Activated CD8-positive, alpha-beta memory T cell treated with anti-CD3 and anti-CD28 coated beads, Interleukin-2, amount 10 ng/mL, durations not matched to agents 7 days and 5 days (primary cell): ENCODE measurements at regions not wholly inside any gene's neighbourhood (a gene's known extent, or its start where the extent isn't known, plus 50 kb on each side); places are given as distances from the start of the nearest gene placed in this dataset.

Experiments used
- ATAC-seq: fragments of 150-1000 bp; cut with Tn5 transposase; one replicate; pipeline ENCODE4 v1.10.0; 2021; ENCODE audit warnings: moderate library complexity
- CTCF ChIA-PET: fragments of 350-600 bp; sonication (Branson Sonifier 250); formaldehyde crosslinking; loops from one replicate; lab custom pipeline; 2021; ENCODE audit warnings: antibody characterized with exemption; lab: Charles Lee
- DNase-seq: peaks from one replicate; pipeline ENCODE4 v3.0.0-alpha.2; 2020
- H3K27ac Mint-ChIP-seq: one replicate; pipeline ENCODE4 v1.8.0; 2021; ENCODE audit warnings: mild to moderate bottlenecking, mixed read lengths
- H3K27me3 Mint-ChIP-seq: one replicate; pipeline ENCODE4 v1.8.0; 2021; ENCODE audit warnings: mixed read lengths
- H3K36me3 Mint-ChIP-seq: one replicate; pipeline ENCODE4 v1.8.0; 2021; ENCODE audit warnings: mild to moderate bottlenecking, mixed read lengths
- H3K4me1 Mint-ChIP-seq: one replicate; pipeline ENCODE4 v1.8.0; 2021; ENCODE audit warnings: mixed read lengths
- H3K4me3 Mint-ChIP-seq: one replicate; pipeline ENCODE4 v1.8.0; 2021; ENCODE audit warnings: mild to moderate bottlenecking, moderate library complexity, mixed read lengths
- H3K9me3 Mint-ChIP-seq: one replicate; pipeline ENCODE4 v1.8.0; 2022; ENCODE audit warnings: low read depth, mixed read lengths

DNA sequence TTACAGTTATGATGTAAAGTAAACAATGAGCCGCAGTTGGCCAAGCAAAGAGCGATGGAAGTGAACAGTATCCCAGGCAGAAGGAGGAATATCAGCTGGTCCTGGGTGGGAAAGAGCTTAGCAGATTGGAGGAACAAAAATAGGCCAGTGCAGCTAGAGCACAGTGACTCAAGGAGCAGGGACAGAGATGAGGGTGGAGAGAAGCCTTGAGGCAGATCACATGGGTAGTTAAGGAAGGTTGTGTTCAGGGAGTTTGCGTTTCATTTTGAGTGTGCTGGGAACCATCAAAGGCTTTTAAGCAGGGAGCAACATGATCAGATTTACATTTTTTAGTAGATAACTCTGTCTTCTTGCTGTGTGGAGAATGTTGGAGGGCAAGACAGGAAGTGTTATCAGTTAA is 113.6 kb downstream of the OAT start:
- CTCF ChIA-PET: interaction anchor here (1.1 kb wide), 1 partner anchor 84 kb away, joined by 3 read pairs; no protein-coding TSS in a partner anchor
- Mint-ChIP-seq H3K27me3 (peaks cover 4% of the 10 kb centered on the region), H3K9me3 (no peaks in the 10 kb centered on the region), H3K36me3 (no peaks in the 10 kb centered on the region), H3K4me3 (no peak overlapping the region), H3K4me1 (no peaks in the 10 kb centered on the region), H3K27ac (no peak overlapping the region)
- ATAC-seq (no peak), DNase-seq (no peak)

DNA sequence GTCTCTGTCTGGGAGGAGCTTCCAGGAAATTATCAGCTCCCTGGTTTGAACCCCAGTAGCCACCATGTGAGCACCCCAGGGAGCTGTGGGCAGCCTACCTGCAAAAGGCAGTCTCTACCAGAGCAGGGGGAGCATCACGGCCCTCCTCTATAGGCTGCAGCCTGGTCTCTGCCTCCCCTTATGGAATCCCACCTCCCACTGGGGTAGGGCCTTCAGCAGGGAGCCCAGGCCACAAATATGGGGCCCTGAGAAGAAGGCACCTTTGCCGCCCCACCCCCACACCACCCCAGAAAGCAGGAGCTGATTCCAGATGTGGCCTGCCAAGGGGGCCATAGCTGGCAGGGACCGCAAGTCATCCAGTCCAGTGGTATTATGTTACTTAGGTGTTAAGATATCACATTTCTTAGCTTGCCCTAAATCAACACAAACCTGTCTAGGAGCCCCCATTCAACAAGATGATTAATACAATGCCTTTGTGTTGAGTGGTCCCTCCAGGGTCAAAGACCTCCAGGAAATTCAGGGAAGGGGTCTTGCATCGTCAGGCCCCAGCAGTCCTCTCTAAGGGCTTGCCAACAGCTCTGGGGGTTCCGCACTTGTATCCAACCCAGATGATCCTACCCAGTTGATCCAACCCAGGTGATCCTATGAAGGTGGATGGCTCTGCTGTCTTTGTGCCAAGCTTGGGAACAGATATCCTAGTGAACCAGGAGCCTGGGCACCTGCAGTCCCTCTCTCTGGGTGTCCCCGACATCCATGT is 114.9 kb downstream of the OAT start:
- DNase-seq (no peak), ATAC-seq (no peak)
- Mint-ChIP-seq H3K4me1 (no peaks in the 10 kb centered on the region), H3K9me3 (no peaks in the 10 kb centered on the region), H3K4me3 (no peak overlapping the region), H3K27ac (no peak overlapping the region), H3K36me3 (no peaks in the 10 kb centered on the region), H3K27me3 (no peaks in the 10 kb centered on the region)
- CTCF ChIA-PET: no interaction called here

DNA sequence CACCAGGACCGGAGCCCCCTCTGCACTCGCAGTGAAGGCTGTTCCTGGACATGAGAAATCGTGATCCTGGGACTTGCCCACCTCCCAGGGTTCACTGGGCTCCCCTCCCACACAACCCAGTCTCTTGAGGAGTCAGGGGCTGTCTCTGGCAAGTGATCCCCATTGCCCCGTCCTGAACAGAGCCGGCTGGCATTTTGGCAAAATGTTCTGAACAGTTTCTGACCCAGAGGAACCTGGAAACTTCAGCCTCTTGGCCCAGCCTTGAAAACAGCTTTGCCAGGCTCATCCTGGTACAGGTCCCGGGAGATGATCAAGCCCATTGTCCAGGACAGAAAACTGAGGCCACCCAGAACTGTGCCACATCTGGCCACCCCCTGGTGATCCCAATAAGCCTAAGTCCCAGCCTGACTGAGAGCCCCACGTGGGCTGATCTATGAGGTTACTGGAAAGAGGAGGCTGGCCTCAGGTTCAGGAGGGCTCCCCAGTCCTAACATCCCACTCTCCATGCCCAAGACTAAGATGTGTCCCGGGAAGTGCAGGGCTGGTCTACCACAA is 115.7 kb downstream of the OAT start:
- Mint-ChIP-seq H3K27ac (no peak overlapping the region), H3K9me3 (no peaks in the 10 kb centered on the region), H3K36me3 (no peaks in the 10 kb centered on the region), H3K4me3 (no peak overlapping the region), H3K27me3 (no peaks in the 10 kb centered on the region), H3K4me1 (no peaks in the 10 kb centered on the region)
- DNase-seq (no peak), ATAC-seq (no peak)
- CTCF ChIA-PET: no interaction called here

DNA sequence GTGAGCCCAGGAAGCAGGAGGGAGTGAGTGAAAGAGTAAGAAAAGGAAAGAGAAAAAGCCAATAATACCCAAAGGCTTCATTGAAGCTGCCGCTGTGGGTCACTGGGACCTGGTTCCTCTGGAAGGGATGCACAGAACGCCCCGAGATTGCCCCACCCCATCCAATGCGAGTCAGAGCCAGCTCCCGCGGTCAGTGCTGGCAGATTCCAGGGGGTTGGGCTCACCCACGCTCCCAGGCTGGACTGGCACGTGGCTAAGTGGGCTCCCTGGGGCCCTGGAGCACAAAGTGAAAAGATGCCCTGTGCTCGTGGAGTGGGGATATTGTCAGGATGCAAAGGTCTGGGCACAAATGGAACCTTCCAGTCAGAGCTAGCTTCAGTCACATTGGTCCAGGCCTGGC is 117.0 kb downstream of the OAT start:
- no peaks in the 10 kb centered on the region for H3K4me1 Mint-ChIP-seq
- no peak overlapping the region for H3K27ac Mint-ChIP-seq
- no peak overlapping the region for H3K4me3 Mint-ChIP-seq
- H3K27me3 Mint-ChIP-seq: no peaks in the 10 kb centered on the region
- CTCF ChIA-PET: no interaction called here
- no peaks in the 10 kb centered on the region for H3K36me3 Mint-ChIP-seq
- ATAC-seq (no peak), DNase-seq (no peak)
- no peaks in the 10 kb centered on the region for H3K9me3 Mint-ChIP-seq

DNA sequence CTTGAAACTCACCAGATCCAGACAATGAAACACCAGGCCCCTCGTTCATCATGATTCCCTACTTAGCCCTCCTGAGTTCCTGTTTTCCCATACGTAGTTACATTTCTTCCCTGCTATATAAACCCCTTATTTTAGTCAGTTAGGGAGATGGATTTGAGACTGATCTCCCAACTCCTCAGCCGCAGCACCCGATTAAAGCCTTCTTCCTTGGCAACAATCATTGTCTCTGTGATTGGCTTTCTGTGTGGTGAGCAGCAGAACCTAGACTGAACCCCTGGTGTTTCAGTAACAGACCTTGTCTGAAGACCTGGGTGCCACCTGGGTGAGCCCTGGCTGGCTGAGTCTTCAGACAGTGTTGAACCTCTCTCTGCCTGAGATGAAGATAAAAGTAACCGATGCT is 118.0 kb downstream of the OAT start:
- Mint-ChIP-seq H3K4me3 (no peak overlapping the region), H3K27me3 (no peaks in the 10 kb centered on the region), H3K27ac (no peak overlapping the region), H3K9me3 (no peaks in the 10 kb centered on the region), H3K4me1 (no peaks in the 10 kb centered on the region), H3K36me3 (no peaks in the 10 kb centered on the region)
- no peak for DNase-seq
- CTCF ChIA-PET: no interaction called here
- ATAC-seq: no peak

DNA sequence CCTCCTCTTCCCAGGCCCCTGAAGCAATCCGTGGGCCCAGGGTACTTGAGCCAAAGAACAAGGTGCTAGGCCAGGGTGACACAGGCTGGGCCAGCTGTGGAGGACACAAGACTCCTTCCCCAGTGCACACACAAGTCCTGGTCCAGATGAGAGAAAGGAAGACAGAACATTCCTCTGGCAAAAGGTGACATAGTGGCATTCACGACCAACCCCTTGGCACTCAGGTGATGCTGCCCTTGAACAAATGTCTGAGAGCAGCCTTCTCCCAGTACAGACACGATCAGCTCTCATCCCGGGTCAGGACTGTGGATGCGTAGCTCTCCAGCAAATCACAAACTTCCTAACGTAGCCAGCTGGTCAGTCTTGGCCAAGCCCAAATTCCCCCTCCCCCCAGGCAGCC is 118.5 kb downstream of the OAT start:
- H3K9me3 Mint-ChIP-seq: no peaks in the 10 kb centered on the region
- no peaks in the 10 kb centered on the region for H3K27me3 Mint-ChIP-seq
- CTCF ChIA-PET: no interaction called here
- ATAC-seq (no peak), DNase-seq (no peak)
- H3K4me1 Mint-ChIP-seq: no peaks in the 10 kb centered on the region
- no peaks in the 10 kb centered on the region for H3K36me3 Mint-ChIP-seq
- no peak overlapping the region for H3K4me3 Mint-ChIP-seq
- H3K27ac Mint-ChIP-seq: no peak overlapping the region

DNA sequence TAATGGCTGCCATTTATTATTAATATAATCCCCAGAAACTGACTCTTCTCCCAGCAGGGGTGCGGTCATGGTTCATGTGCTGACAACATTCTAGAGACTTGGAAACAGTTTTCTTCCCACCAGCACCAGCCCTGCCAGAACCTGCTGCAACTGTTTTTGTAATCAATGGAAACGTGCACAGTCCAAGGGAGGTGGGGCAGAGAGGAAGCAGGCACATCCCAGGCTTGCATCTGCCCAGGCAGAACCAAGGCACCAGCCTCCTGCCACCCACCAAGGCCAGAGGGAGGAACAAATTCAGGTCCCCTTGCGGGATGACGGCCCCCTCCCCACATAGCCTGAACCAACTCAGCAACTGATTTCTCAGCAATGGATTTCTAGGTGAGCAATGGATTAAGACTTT is 119.0 kb downstream of the OAT start:
- Mint-ChIP-seq H3K27me3 (no peaks in the 10 kb centered on the region), H3K9me3 (no peaks in the 10 kb centered on the region), H3K4me3 (no peak overlapping the region), H3K4me1 (no peaks in the 10 kb centered on the region), H3K36me3 (no peaks in the 10 kb centered on the region), H3K27ac (no peak overlapping the region)
- DNase-seq (no peak), ATAC-seq (no peak)
- CTCF ChIA-PET: no interaction called here

DNA sequence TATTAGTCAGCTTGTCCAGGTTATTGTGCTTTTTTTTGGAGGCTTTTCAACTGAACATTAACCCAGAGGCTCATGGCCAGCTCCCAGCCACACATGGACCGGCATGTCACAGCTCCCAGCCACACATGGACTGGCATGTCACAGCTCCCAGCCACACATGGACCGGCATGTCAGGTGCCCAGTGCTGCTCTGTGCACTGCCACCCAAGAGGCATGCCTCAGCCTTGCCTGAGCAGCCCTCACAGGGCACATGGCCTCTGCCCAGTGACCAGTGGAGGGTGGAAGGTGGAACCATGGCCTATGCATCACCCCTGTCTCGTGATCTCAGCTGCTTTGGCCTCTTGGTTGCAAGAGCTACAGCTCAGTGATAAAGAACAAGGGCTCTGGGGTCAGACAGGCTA is 119.8 kb downstream of the OAT start:
- Mint-ChIP-seq H3K4me3 (no peak overlapping the region), H3K4me1 (no peaks in the 10 kb centered on the region), H3K9me3 (no peaks in the 10 kb centered on the region), H3K27ac (no peak overlapping the region), H3K36me3 (no peaks in the 10 kb centered on the region), H3K27me3 (no peaks in the 10 kb centered on the region)
- CTCF ChIA-PET: no interaction called here
- DNase-seq (no peak), ATAC-seq (no peak)

DNA sequence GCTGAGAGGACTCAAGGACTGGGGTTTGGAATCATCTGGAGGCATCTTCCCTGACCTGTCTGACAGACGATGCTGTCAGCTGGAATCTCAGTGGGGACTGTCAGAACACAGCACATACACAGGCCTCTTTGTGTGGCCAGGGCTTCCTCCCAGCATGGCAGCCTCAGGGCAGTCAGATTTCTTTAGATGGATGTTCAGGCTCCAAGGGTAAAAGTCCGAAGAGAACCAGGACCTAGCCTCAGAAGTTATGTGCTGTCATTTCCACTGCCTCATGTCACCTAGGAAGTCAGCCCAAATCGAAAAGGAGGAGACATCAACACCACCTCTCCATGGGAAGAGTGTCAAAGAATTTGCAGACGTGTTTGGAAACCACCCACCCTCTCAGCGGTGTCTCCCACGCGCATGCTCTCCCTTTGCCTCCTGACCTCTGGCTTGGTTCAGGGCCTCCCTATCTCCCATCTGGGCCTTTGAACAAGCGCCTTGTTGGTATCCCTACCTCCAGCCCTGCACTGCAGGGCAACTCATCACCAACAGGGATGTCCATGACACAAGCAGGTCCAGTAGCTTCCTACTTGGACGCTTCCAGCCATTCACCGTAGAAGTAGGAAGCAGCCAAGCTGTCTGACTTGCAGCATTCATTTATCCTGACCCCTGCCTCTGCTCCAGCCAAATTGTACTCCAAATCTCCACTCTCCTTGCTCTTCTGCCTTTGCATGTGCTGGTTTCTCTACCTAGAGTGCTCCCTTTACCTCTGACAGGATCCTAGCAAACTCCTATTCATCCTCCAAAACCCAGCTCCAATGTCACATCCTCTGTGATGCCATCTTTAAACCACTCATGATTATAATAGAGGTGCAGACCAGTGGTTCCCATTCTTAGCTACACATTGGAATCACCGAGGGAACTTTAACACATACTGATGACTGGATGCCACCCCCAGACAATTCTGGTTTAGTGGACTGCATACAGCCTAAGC is 121.6 kb downstream of the OAT start:
- Mint-ChIP-seq H3K27ac (no peak overlapping the region), H3K36me3 (no peaks in the 10 kb centered on the region), H3K27me3 (no peaks in the 10 kb centered on the region), H3K4me3 (no peak overlapping the region), H3K9me3 (no peaks in the 10 kb centered on the region), H3K4me1 (no peaks in the 10 kb centered on the region)
- DNase-seq (no peak), ATAC-seq (no peak)
- CTCF ChIA-PET: interaction anchor here (1.1 kb wide), 2 partner anchors 92 to 301 kb away, joined by 3 to 7 read pairs; no protein-coding TSS in a partner anchor

DNA sequence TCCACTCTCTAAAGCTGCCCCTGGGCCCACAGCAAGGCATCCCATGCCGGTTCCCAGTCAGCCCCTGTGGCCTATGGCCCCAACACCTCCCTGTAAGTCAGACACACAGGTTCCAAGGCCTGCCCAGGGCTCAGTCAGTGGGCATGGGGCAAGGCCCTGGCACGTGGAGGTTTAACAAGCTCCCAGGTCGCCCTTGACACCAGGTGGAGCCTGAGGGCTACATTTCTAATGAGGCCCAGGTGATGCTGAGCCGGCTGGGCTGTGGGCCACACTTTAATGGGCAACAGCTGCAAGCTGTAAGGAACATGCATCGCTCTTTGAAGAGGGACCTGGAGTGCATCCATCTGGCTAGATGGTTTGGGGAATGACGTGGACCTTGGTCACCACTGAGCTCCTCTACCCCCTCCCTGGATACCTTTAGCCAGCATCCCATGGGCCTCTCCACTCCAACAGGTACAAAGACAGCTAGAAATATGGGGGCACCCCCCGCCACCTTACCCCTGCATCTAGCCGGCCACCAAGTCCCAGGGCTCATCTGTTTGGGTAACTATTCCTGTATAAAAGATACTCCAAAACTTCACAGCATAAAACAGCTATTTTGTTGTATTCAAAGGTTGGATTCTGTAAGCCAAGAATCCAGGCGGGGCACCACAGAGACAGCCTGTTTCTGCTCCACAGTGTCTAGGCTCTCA is 122.5 kb downstream of the OAT start:
- Mint-ChIP-seq H3K27ac (no peak overlapping the region), H3K36me3 (no peaks in the 10 kb centered on the region), H3K9me3 (no peaks in the 10 kb centered on the region), H3K4me3 (no peak overlapping the region), H3K4me1 (no peaks in the 10 kb centered on the region), H3K27me3 (no peaks in the 10 kb centered on the region)
- DNase-seq (no peak), ATAC-seq (no peak)
- CTCF ChIA-PET: interaction anchor here (1.1 kb wide), 2 partner anchors 93 to 300 kb away, joined by 3 to 7 read pairs; no protein-coding TSS in a partner anchor

DNA sequence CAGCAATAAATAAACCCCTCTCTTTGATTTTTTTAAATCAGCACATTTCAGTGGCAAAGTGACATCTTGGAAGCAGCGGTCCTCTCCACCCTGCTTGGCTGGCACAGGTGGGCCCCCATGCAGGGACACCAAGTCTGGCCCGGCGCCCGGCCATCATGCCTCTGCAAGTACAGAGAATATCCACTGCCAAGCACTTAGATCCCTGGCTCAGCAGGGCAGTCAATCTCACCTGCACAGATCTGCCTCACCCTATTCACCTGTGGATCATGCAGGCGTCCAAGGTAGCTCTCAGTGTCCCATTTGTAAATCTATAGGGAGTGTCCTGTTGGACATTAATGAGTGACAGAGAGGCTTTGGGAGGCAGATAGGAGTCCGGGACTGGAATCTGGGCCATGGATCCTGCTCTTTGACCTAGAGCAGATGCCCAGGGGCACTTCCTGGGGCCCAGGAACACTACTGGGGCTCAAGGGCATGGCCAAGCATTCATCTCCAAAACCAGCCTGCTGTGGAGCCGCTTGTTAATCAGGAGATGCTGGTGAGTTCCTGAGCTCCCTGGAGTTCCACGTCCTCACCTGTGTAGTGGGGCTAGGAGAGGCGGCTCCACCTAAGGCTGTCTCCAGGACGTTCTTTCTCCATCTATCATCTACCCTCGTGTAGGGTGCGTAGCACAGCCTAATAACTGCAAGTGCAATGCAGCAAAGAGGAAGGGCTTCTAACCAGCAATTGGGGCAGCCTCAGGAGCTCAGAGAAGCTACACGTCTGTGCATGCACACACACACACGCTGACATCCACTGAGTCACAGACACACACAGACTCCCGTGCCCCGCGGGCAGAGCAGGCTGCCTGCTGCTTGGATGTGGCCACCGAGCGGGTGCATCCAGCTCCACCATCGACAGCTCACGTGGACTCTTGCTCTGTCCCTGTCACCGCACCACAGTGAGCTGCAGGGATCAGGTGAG is 123.6 kb downstream of the OAT start:
- H3K27me3 Mint-ChIP-seq: no peaks in the 10 kb centered on the region
- DNase-seq: no peak
- CTCF ChIA-PET: interaction anchor here (1.1 kb wide), 1 partner anchor 94 kb away, joined by 7 read pairs; no protein-coding TSS in a partner anchor
- no peak overlapping the region for H3K4me3 Mint-ChIP-seq
- H3K4me1 Mint-ChIP-seq: peaks cover 8% of the 10 kb centered on the region
- no peaks in the 10 kb centered on the region for H3K9me3 Mint-ChIP-seq
- no peak overlapping the region for H3K27ac Mint-ChIP-seq
- ATAC-seq: no peak
- no peaks in the 10 kb centered on the region for H3K36me3 Mint-ChIP-seq

DNA sequence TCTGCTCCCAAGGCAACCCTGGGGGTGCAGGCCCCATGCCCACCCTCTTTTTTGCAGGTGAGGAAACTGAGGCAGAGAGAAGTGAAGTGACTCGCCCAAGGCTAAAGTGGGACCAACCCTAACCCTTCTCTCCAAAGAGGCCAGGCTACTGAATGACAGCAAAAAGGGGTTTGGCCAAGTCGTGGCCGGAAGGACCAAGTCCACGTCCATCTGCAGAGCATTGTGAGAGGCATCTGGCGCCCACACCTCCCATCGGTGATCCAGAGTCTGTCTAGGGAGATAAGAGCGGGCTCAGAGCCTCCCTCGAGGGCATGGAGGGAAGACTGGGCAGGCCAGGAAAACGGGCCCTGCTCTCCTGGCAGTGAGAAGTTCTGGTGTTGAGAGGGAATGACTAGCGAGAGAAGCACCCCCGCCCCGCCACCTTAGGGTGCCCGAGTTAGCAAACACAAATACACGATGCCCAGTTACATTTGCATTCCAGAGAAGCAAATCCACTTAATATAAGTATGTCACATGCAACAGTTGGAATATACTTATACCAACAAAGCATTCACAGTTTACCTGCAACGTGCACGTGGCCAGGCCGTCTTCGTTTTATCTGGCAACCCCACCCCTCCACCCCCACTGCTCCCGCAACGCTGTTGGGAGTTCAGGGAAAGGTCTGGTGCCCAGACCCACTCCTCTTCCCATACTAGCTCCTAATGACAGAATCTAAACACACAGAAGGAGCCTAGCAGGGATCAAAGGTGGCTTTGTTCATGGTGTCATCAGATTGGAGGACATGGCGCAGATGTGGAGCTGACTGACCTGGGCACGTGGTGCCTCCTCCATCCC is 124.9 kb downstream of the OAT start:
- ATAC-seq (no peak), DNase-seq (no peak)
- Mint-ChIP-seq H3K4me3 (no peak overlapping the region), H3K27me3 (no peaks in the 10 kb centered on the region), H3K36me3 (no peaks in the 10 kb centered on the region), H3K27ac (no peak overlapping the region), H3K9me3 (no peaks in the 10 kb centered on the region), H3K4me1 (peaks cover 13% of the 10 kb centered on the region)
- CTCF ChIA-PET: no interaction called here
